ENCODE measurements at regions not wholly inside any gene's neighbourhood (a gene's known extent, or its start where the extent isn't known, plus 50 kb on each side); places are given as distances from the start of the nearest gene placed in this dataset.

DNA sequence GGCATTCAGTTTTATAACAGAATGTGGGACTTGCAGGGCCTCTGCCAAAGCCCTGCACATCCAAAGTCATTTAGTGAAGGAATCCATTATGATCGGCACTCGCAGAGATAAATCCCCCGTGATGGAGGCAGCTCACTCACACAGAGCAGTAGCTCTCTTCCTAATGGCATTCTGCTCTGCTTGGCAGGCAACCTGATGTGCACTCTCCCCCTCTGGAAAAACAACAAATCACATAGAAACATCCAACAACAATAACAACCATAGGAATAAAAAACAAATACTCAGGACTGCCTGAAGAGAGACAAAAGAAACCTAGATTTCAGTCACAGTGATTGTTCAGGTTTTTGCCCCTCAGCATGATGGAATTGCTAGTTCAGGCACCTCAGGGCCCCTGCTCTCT is 59.7 kb downstream of the NAA11 start:
- Mint-ChIP-seq H3K27ac (no peak overlapping the region), H3K9me3 (no peaks in the 10 kb centered on the region)
- no peak for TF ChIP-seq CTCF (IDR thresholded peaks at IDR 0.05; ENCODE audit: unreplicated experiment in 3 of 3)

DNA sequence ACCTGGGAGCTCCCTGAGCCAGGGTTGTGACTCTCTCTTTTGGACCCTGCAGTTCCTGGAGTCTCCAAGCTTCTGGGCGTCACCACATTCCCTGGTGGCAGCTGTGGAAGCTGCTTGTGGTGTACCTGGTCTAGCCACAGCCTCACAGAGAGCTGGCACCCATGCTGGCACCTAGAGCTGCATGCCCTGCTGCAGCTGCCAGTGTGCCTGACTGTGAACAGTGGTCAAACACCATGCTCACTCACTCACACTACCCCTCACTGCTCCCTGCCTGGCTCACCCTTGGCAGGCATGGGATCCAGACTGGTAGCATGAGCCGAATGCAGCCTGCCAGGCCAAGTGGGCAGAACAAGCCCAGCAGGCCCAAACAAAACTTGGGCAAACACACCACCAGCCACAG is 66.6 kb downstream of the NAA11 start:
- Mint-ChIP-seq H3K27ac (no peak overlapping the region), H3K9me3 (peaks cover 3% of the 10 kb centered on the region), H3K4me3 (no peak overlapping the region), H3K4me1 (no peaks in the 10 kb centered on the region), H3K36me3 (ENCODE audit: low read depth) (no peaks in the 10 kb centered on the region), H3K27me3 (ENCODE audit: low read depth) (no peaks in the 10 kb centered on the region)
- TF ChIP-seq CTCF (IDR thresholded peaks at IDR 0.05; ENCODE audit: unreplicated experiment in 3 of 3), result no peak

More for the DNA sequence above, 59.7 kb downstream of the NAA11 start:
- no peaks in the 10 kb centered on the region for H3K36me3 Mint-ChIP-seq (ENCODE audit: low read depth)
- no peaks in the 10 kb centered on the region for H3K4me1 Mint-ChIP-seq
- H3K27me3 Mint-ChIP-seq (ENCODE audit: low read depth), result no peaks in the 10 kb centered on the region
- no peak overlapping the region for H3K4me3 Mint-ChIP-seq

DNA sequence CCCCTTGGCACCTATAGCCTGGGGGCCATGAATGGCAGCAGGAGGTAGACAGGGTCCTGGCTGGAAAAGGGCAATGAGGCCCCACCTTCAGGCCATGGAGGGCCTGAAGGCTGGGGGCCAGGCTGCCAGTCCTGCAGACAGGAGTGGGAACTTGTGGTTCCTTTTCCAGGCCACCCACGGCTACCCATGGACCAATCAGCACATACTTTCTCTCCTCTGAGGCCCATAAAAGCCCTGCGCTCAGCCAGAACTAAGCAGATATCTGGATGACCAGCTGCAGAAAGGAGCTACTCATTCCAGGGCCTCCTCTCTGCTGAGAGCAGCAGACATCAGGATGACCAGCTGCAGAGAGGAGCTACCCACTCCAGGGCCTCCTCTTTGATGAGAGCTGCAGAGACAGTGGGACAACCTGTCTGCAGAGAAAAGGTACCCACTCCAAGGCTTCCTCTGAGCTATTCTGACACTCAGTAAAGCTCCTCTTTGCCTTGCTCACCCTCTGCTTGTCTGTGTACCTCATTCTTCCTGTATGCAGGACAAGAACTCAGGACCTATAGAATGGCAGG is 67.2 kb downstream of the NAA11 start:
- H3K36me3 Mint-ChIP-seq (ENCODE audit: low read depth), result no peaks in the 10 kb centered on the region
- peaks cover 3% of the 10 kb centered on the region for H3K9me3 Mint-ChIP-seq
- H3K4me1 Mint-ChIP-seq, result no peaks in the 10 kb centered on the region
- no peaks in the 10 kb centered on the region for H3K27me3 Mint-ChIP-seq (ENCODE audit: low read depth)
- no peak overlapping the region for H3K27ac Mint-ChIP-seq
- TF ChIP-seq CTCF (IDR thresholded peaks at IDR 0.05; ENCODE audit: unreplicated experiment in 3 of 3), result no peak
- no peak overlapping the region for H3K4me3 Mint-ChIP-seq

DNA sequence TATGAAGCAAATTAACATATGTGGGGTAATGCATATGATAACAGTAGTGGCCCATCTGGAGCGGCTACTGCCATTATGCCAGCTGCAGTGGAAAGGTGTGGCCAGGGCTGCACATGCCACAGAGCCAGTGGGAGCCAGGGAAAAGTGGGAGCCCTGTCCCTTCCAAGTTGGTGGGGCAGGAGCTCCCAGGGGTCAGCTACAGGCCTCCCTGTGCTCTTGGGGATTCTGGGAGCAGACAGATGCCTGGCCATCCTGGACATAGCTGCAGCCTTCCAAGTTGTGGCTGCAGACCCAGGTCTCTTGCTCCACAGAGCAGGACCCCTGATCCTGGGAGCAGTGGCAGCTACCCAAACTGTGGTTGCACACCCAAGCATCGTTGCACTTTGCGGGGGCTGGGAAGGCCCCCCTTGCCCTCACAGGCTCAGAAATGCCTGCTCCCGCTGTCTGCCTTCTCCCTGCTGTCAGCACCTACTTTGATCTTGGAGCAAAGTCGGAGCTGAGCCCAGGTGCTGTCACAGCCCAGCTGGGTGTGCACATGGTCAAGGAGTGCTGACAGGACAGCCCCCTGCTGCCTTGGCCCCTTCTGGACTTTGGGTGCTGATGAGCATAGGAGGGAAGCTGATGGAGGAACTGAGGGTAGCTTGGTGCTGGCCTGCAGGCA is 67.8 kb downstream of the NAA11 start:
- Mint-ChIP-seq H3K27me3 (ENCODE audit: low read depth) (no peaks in the 10 kb centered on the region), H3K4me1 (no peaks in the 10 kb centered on the region), H3K27ac (no peak overlapping the region), H3K9me3 (peaks cover 3% of the 10 kb centered on the region), H3K4me3 (no peak overlapping the region), H3K36me3 (ENCODE audit: low read depth) (no peaks in the 10 kb centered on the region)
- no peak for TF ChIP-seq CTCF (IDR thresholded peaks at IDR 0.05; ENCODE audit: unreplicated experiment in 3 of 3)

DNA sequence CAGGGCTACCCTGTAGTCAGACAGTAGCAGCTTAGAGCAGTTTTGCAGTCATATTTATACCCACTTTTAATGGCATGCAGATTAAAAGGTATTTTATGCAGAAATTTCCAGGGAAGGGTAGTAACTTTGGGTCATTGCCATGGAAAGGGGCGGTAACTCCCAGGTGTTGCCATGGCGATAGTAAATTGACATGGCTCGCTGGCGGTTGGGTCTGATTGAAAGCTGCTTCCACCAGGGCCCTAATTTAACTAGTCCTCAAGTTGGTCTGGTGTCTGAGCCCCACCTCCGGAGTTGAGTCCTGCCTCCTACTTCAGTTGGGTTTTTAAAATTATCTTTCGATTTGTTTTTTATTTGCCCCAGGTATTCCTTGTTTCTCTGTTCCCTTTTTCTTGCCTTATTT is 70.1 kb downstream of the NAA11 start:
- H3K27ac Mint-ChIP-seq, result no peak overlapping the region
- H3K27me3 Mint-ChIP-seq (ENCODE audit: low read depth), result no peaks in the 10 kb centered on the region
- TF ChIP-seq CTCF (IDR thresholded peaks at IDR 0.05; ENCODE audit: unreplicated experiment in 3 of 3), result no peak
- no peak overlapping the region for H3K4me3 Mint-ChIP-seq
- H3K36me3 Mint-ChIP-seq (ENCODE audit: low read depth), result no peaks in the 10 kb centered on the region
- H3K4me1 Mint-ChIP-seq, result no peaks in the 10 kb centered on the region
- H3K9me3 Mint-ChIP-seq, result peaks cover 3% of the 10 kb centered on the region

DNA sequence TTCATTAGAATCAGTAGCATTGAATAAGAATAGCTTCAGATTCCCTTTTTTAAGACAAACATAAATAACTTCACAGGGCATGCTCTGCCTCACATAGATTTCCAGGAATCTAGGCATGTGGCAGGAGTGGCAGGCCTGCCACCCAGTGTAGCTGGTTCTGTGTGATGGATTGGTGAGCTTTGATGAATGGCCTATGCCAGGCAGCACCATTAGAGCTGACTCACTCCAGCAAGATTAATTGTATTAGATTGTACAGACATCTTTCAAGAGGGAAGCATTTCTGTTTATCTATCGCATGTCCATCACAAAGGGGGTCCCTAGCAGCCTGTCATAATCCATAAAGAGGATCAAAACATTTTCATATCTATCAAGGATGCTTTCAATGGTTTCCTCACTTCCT is 71.9 kb downstream of the NAA11 start:
- H3K27ac Mint-ChIP-seq, result no peak overlapping the region
- H3K9me3 Mint-ChIP-seq, result peaks cover 6% of the 10 kb centered on the region
- TF ChIP-seq CTCF (IDR thresholded peaks at IDR 0.05; ENCODE audit: unreplicated experiment in 3 of 3), result no peak
- no peaks in the 10 kb centered on the region for H3K36me3 Mint-ChIP-seq (ENCODE audit: low read depth)
- H3K4me3 Mint-ChIP-seq, result no peak overlapping the region
- H3K27me3 Mint-ChIP-seq (ENCODE audit: low read depth), result no peaks in the 10 kb centered on the region
- H3K4me1 Mint-ChIP-seq, result no peaks in the 10 kb centered on the region
